HG03196 (cell line): ENCODE measurements at regions not wholly inside any gene's neighbourhood (a gene's known extent, or its start where the extent isn't known, plus 50 kb on each side); places are given as distances from the start of the nearest gene placed in this dataset.

Experiments used
- ATAC-seq: cut with Tn5 transposase; IDR thresholded peaks from one replicate; pipeline ENCODE4 v1.9.1; 2021; ENCODE audit not compliant: unreplicated experiment

- ATAC-seq, result no peak
Measured at GRCh38 chr5:10173716-10174115, 76.0 kb downstream of the ATPSCKMT start.

- no peak for ATAC-seq
Measured at GRCh38 chr5:10172247-10172646, 77.4 kb downstream of the ATPSCKMT start.

GRCh38 chr5:10169359-10169758 is 80.3 kb downstream of the ATPSCKMT start:
- no peak for ATAC-seq

- no peak for ATAC-seq
Measured at GRCh38 chr5:10168254-10168653, 81.4 kb downstream of the ATPSCKMT start.

GRCh38 chr5:10167806-10168205 is 81.9 kb downstream of the ATPSCKMT start:
- ATAC-seq, result no peak

- no peak for ATAC-seq
Measured at GRCh38 chr5:10166392-10166791, 83.3 kb downstream of the ATPSCKMT start.

GRCh38 chr5:10162468-10162867 is 87.2 kb downstream of the ATPSCKMT start:
- ATAC-seq, result no peak

- ATAC-seq, result no peak
Measured at GRCh38 chr5:10161778-10162177, 87.9 kb downstream of the ATPSCKMT start.

GRCh38 chr5:10160241-10160640 is 89.4 kb downstream of the ATPSCKMT start:
- ATAC-seq, result no peak

- ATAC-seq, result no peak
Measured at GRCh38 chr5:10158886-10159285, 90.8 kb downstream of the ATPSCKMT start.

GRCh38 chr5:10157085-10157669 is 92.5 kb downstream of the ATPSCKMT start:
- ATAC-seq, result no peak

- ATAC-seq, result no peak
Measured at GRCh38 chr5:10155897-10156667, 93.6 kb downstream of the ATPSCKMT start.

- ATAC-seq, result no peak
Measured at GRCh38 chr5:10153808-10154537, 95.7 kb downstream of the ATPSCKMT start.

- no peak for ATAC-seq
Measured at GRCh38 chr5:10153394-10153793, 96.3 kb downstream of the ATPSCKMT start.

GRCh38 chr5:10151656-10152055 is 98.0 kb downstream of the ATPSCKMT start:
- no peak for ATAC-seq

- no peak for ATAC-seq
Measured at GRCh38 chr5:10149911-10150310, 99.8 kb downstream of the ATPSCKMT start.

- no peak for ATAC-seq
Measured at GRCh38 chr5:10145923-10146401, 103.7 kb downstream of the ATPSCKMT start.

- ATAC-seq, result no peak
Measured at GRCh38 chr5:10144040-10144439, 105.6 kb downstream of the ATPSCKMT start.

GRCh38 chr5:10140195-10140973 is 109.3 kb downstream of the ATPSCKMT start:
- no peak for ATAC-seq

GRCh38 chr5:10138395-10139057 is 111.2 kb downstream of the ATPSCKMT start:
- ATAC-seq, result no peak

- ATAC-seq, result no peak
Measured at GRCh38 chr5:10133830-10134229, 115.9 kb downstream of the ATPSCKMT start.
